BE2C (cell line): ENCODE measurements at regions not wholly inside any gene's neighbourhood (a gene's known extent, or its start where the extent isn't known, plus 50 kb on each side); places are given as distances from the start of the nearest gene placed in this dataset.

Experiments used
- DNase-seq: peaks from one replicate; pipeline ENCODE4 v3.0.0-alpha.2; 2020
- H3K27me3 ChIP-seq: fragments of 250-450 bp; sonication (Bioruptor Pico); 2 replicates; pipeline ENCODE4 v1.5.1; 2020; ENCODE audit warnings: mild to moderate bottlenecking
- H3K36me3 ChIP-seq: fragments of 250-450 bp; sonication (Bioruptor Pico); 2 replicates; pipeline ENCODE4 v1.5.1; 2020; ENCODE audit warnings: mild to moderate bottlenecking
- H3K4me1 ChIP-seq: fragments of 250-450 bp; sonication (Bioruptor Pico); 2 replicates; pipeline ENCODE4 v1.5.1; 2020
- H3K4me3 ChIP-seq: 2 replicates; pipeline ENCODE4 v1.5.1; 2011; ENCODE audit warnings: low read depth, low read length
- H3K9me3 ChIP-seq: fragments of 250-450 bp; sonication (Bioruptor Pico); 2 replicates; pipeline ENCODE4 v1.5.1; 2020
- TF ChIP-seq, protein P1 (sequence below): IDR thresholded peaks from 2 replicates; pipeline ENCODE4 v1.5.1; 2012; ENCODE audit warnings: mild to moderate bottlenecking, low read depth, low read length

DNA sequence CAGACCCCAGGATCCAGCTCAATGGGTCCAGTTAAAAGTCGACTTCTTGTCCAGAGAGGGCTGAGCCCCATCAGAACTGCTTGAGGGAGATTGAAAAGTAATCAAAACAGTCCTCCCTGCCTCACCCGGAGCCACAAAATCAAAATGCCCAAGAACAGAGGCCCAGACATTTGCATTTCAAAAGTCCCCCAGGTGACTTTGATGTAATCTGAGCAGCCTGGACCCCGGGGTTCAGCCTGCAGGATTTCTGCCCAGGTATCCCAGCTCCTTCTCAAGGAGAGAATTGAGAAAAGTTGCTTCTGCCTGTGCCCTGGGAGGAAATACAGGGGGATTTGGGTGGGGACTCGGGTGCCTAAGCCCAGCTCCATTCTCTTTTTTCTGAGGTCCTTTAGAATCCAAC is 1385.0 kb downstream of the TBC1D22A start:
- Histone ChIP-seq H3K4me3 (no peak overlapping the region), H3K9me3 (peaks cover 6% of the 10 kb centered on the region), H3K4me1 (no peaks in the 10 kb centered on the region), H3K36me3 (no peaks in the 10 kb centered on the region), H3K27me3 (no peaks in the 10 kb centered on the region)
- TF ChIP-seq, protein P1, sequence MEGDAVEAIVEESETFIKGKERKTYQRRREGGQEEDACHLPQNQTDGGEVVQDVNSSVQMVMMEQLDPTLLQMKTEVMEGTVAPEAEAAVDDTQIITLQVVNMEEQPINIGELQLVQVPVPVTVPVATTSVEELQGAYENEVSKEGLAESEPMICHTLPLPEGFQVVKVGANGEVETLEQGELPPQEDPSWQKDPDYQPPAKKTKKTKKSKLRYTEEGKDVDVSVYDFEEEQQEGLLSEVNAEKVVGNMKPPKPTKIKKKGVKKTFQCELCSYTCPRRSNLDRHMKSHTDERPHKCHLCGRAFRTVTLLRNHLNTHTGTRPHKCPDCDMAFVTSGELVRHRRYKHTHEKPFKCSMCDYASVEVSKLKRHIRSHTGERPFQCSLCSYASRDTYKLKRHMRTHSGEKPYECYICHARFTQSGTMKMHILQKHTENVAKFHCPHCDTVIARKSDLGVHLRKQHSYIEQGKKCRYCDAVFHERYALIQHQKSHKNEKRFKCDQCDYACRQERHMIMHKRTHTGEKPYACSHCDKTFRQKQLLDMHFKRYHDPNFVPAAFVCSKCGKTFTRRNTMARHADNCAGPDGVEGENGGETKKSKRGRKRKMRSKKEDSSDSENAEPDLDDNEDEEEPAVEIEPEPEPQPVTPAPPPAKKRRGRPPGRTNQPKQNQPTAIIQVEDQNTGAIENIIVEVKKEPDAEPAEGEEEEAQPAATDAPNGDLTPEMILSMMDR = no peak
- DNase-seq = no peak

DNA sequence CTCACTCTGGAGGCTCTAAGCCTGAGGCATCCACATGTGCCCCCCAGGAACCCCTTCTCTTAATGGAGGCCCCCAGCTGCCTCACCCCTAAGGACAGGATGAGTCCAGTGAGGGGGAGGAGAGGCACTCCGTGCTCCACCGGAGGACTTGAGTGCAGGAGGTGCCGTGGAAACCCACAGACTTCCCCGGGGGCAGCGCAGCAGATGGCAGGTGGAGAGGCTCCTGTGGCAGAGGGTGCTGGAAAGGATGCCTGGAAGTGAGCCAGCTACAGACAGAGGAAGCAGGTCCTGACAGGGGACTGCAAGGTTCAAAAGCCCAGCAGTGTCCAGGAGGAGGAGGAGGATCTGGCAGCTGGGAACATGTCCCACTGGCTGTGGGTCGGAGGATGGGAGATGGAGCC is 1384.0 kb downstream of the TBC1D22A start:
- DNase-seq = no peak
- H3K4me1 ChIP-seq = no peaks in the 10 kb centered on the region
- peaks cover 6% of the 10 kb centered on the region; the same call in 1 of the 2 replicates for H3K9me3 ChIP-seq
- H3K36me3 ChIP-seq = no peaks in the 10 kb centered on the region
- no peaks in the 10 kb centered on the region for H3K27me3 ChIP-seq
- TF ChIP-seq, protein P1 = no peak
- H3K4me3 ChIP-seq = no peak overlapping the region

DNA sequence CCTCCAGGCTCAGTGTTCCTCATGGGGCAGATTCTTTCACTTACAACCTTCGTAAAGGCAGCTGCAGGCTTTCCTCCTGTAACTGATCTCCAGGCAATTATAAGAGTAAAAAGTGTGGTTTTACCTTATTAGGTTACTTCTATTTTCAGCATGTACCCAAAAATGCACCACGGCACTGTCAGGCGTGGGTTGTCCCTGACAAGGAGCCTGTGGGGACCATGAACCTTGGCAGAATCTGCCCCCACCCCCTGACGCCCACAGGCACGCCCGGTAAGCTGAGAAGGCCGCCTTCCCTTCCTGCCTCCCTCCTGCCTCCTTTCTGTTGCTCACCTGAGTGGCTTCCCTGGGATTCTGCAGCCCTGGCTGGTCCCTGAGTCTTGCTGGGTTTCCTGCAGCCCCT is 1383.3 kb downstream of the TBC1D22A start:
- no peak overlapping the region for H3K4me3 ChIP-seq
- DNase-seq = no peak
- no peaks in the 10 kb centered on the region for H3K27me3 ChIP-seq
- TF ChIP-seq, protein P1 = no peak
- H3K4me1 ChIP-seq = no peaks in the 10 kb centered on the region
- H3K36me3 ChIP-seq = no peaks in the 10 kb centered on the region
- peaks cover 6% of the 10 kb centered on the region; the same call in 1 of the 2 replicates for H3K9me3 ChIP-seq

DNA sequence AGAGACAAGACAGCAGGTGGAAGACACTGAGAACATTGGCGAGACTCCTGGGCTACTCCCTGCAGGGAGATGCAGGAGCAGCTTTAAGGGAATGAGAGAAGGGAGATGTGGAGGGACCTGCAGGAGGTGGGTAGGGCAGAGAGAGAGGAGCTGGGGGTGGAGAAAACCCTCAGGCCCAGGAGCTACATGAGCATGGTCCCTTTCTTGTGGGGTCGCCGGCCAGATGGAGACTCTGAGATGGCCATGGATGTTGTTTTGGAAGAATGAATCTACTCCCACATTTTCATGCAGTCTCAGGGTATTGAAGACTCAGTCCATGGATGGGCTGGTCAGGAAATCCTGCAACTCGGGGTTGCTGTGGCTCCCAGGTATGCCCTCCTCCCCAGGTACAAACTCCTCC is 1381.9 kb downstream of the TBC1D22A start:
- H3K9me3 ChIP-seq = peaks cover 6% of the 10 kb centered on the region

DNA sequence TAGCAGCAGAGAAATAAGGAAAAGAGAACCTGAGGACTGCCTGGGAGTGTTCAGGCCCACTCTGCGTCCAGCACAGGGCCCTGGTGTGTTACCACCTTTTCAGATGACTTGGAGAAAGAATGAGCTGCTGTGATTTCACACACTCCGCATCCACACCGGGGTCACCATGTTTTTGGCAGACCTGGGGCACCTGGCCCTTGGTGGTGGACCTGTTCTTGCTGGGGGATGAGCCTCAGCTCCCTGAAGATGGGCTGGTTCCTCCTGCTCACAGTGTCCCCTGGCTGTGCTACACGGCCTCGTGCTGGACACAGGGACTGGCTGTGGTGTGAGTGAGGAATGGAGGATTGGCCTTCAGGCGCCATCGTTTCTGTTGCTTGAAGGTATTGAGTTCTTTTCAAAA is 1381.4 kb downstream of the TBC1D22A start:
- Histone ChIP-seq H3K27me3 (no peaks in the 10 kb centered on the region), H3K9me3 (peaks cover 6% of the 10 kb centered on the region), H3K4me3 (no peak overlapping the region), H3K4me1 (no peaks in the 10 kb centered on the region), H3K36me3 (no peaks in the 10 kb centered on the region)
- TF ChIP-seq, protein P1 = no peak
- DNase-seq = no peak

More for the DNA sequence above, 1381.9 kb downstream of the TBC1D22A start:
- TF ChIP-seq, protein P1 = no peak
- Histone ChIP-seq H3K36me3 (no peaks in the 10 kb centered on the region), H3K4me1 (no peaks in the 10 kb centered on the region), H3K27me3 (no peaks in the 10 kb centered on the region), H3K4me3 (no peak overlapping the region)
- DNase-seq = no peak

DNA sequence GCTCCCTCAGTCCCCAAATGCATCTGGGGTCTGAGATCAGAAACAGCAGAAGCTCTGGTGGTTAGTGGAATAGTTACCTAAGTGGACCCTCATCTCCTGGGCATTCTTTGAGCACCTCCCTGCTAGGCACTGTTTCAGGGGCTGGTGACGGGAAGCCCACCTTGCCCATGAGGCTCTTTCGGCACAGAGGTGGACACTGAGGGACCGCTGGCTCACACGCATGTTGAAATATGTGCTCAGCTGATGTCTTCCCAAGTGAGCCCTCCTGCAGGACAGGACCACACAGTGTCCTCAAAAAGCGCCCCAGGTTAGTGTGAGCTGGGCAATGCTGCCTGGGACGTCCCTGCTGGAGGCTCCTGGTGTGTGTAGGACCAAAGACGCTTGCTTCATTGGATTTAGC is 1379.9 kb downstream of the TBC1D22A start:
- Histone ChIP-seq H3K36me3 (no peaks in the 10 kb centered on the region), H3K4me1 (no peaks in the 10 kb centered on the region), H3K27me3 (no peaks in the 10 kb centered on the region), H3K9me3 (no peaks in the 10 kb centered on the region; the same call in none of the 2 replicates), H3K4me3 (no peak overlapping the region)
- DNase-seq = no peak
- TF ChIP-seq, protein P1 = no peak
